ENCODE measurements at regions not wholly inside any gene's neighbourhood (a gene's known extent, or its start where the extent isn't known, plus 50 kb on each side); places are given as distances from the start of the nearest gene placed in this dataset.

GRCh38 chr3:178308771-178309170 is 227.5 kb upstream of the KCNMB2 start (continued):
- TF ChIP-seq PHF8 (conservative IDR thresholded peaks at IDR 0.05; ENCODE audit: low read depth, low read length) (no peak), TEAD4 (IDR thresholded peaks at IDR 0.05; ENCODE audit: low read depth, low read length) (no peak), CEBPB (IDR thresholded peaks at IDR 0.05; ENCODE audit: low read depth, low read length) (no peak)
